HL-60 (cell line): ENCODE measurements at regions not wholly inside any gene's neighbourhood (a gene's known extent, or its start where the extent isn't known, plus 50 kb on each side); places are given as distances from the start of the nearest gene placed in this dataset.

ENCODE experiments used
- DNase-seq, 2 experiments: peaks; one replicate each; pipeline ENCODE4 v3.0.0-alpha.2; 2010 to 2020; ENCODE audit warnings: low read depth in 1 of 2, low spot score in 1 of 2
- H3K27ac ChIP-seq: fragments of 250-450 bp; sonication (Bioruptor Pico); replicated peaks from 2 replicates; pipeline ENCODE4 v1.5.1; 2020; ENCODE audit warnings: mild to moderate bottlenecking, moderate library complexity
- H3K27me3 ChIP-seq: fragments of 250-450 bp; sonication (Bioruptor Pico); 2 replicates; pipeline ENCODE4 v1.5.1; 2021; ENCODE audit warnings: mild to moderate bottlenecking, moderate library complexity; ENCODE audit not compliant: insufficient read depth, poor library complexity, severe bottlenecking
- H3K4me3 ChIP-seq: replicated peaks from 2 replicates; pipeline ENCODE4 v1.5.1; 2011; ENCODE audit warnings: mild to moderate bottlenecking, control low read depth, low read length; ENCODE audit not compliant: insufficient read depth
- CTCF ChIP-seq: IDR thresholded peaks from one replicate; pipeline ENCODE4 v1.5.1; 2011; ENCODE audit warnings: low read length, control low read depth, inconsistent platforms; ENCODE audit not compliant: insufficient read depth
- GABPA ChIP-seq: IDR thresholded peaks from 2 replicates; pipeline ENCODE4 v1.6.1; 2012; ENCODE audit warnings: low read depth
- POLR2AphosphoS5 ChIP-seq: IDR thresholded peaks from 2 replicates; pipeline ENCODE4 v1.6.1; 2012; ENCODE audit warnings: low read depth
- REST ChIP-seq: IDR thresholded peaks from 2 replicates; pipeline ENCODE4 v1.6.1; 2012; ENCODE audit warnings: low read depth; ENCODE audit not compliant: insufficient replicate concordance
- SPI1 ChIP-seq: IDR thresholded peaks from 2 replicates; pipeline ENCODE4 v1.6.1; 2012; ENCODE audit warnings: low read depth, mild to moderate bottlenecking, borderline replicate concordance

GRCh38 chr6:74458536-74458935, 747.3 kb downstream of the COL12A1 start:
- Histone ChIP-seq H3K27ac (no peak overlapping the region), H3K4me3 (no peak overlapping the region), H3K27me3 (no peaks in the 10 kb centered on the region)
- TF ChIP-seq GABPA (no peak), REST (no peak), CTCF (no peak), SPI1 (no peak), POLR2AphosphoS5 (no peak)
- DNase-seq: no peak

- no peak overlapping the region for H3K4me3 ChIP-seq
- no peak for TF ChIP-seq CTCF
- TF ChIP-seq REST: no peak
- TF ChIP-seq SPI1: no peak
- no peak for TF ChIP-seq GABPA
- TF ChIP-seq POLR2AphosphoS5: no peak
- no peak for DNase-seq
- no peaks in the 10 kb centered on the region for H3K27me3 ChIP-seq
- no peak overlapping the region for H3K27ac ChIP-seq
These were observed 750.1 kb downstream of the COL12A1 start for GRCh38 chr6:74455786-74456185.

- Histone ChIP-seq H3K27ac (no peak overlapping the region), H3K4me3 (no peak overlapping the region), H3K27me3 (no peaks in the 10 kb centered on the region)
- DNase-seq: no peak
- no peak for TF ChIP-seq CTCF
These were observed 753.9 kb downstream of the COL12A1 start for GRCh38 chr6:74451953-74452352.

- Histone ChIP-seq H3K4me3 (no peak overlapping the region), H3K27me3 (no peaks in the 10 kb centered on the region), H3K27ac (no peak overlapping the region)
- DNase-seq: no peak
- TF ChIP-seq POLR2AphosphoS5: no peak
- TF ChIP-seq CTCF: no peak
- no peak for TF ChIP-seq REST
- TF ChIP-seq SPI1: no peak
- no peak for TF ChIP-seq GABPA
These were observed 752.8 kb downstream of the CD109 start for GRCh38 chr6:74448850-74449249.
